PC-9 (cell line): ENCODE measurements at regions not wholly inside any gene's neighbourhood (a gene's known extent, or its start where the extent isn't known, plus 50 kb on each side); places are given as distances from the start of the nearest gene placed in this dataset.

Source experiments
- CTCF ChIP-seq: fragments of 200-600 bp; sonication (generic); conservative IDR thresholded peaks from 2 replicates; pipeline ENCODE4 v1.6.1; 2017; ENCODE audit warnings: mixed run types, antibody characterized with exemption, mild to moderate bottlenecking, moderate library complexity
- EZH2 ChIP-seq: fragments of 200-600 bp; sonication (generic); IDR thresholded peaks from 2 replicates; pipeline ENCODE4 v1.8.0; 2017; ENCODE audit warnings: antibody characterized with exemption, low read depth

GRCh38 chr9:99389087-99390033 is 167.3 kb downstream of the SEC61B start:
- TF ChIP-seq CTCF (no peak), EZH2 (no peak)
